ENCODE measurements at regions not wholly inside any gene's neighbourhood (a gene's known extent, or its start where the extent isn't known, plus 50 kb on each side); places are given as distances from the start of the nearest gene placed in this dataset.

DNA sequence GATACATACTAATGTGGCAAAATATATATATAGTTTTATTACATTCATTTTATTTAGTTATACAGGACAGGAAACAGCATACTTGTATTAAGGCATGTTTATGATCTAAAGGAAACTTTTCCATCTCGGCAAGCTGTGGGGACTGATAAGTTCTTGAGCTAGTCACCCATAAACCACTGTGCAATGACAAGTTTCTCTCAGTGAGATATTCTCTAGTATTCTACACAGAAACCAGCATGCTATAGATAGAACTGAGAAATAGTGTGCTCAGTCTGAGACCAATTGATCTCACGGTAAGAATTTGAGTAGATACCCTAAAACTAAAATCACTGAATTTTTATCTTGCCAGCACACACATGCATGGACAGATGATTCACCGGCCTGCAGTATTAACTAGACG lies 717.6 kb upstream of the NOVA1 start:
- Mint-ChIP-seq H3K9me3 (ENCODE audit: low read depth) (no peaks in the 10 kb centered on the region), H3K4me3 (ENCODE audit: low read depth) (no peak overlapping the region), H3K27ac (no peak overlapping the region), H3K27me3 (no peaks in the 10 kb centered on the region), H3K4me1 (ENCODE audit: low read depth) (peaks cover 1% of the 10 kb centered on the region), H3K36me3 (ENCODE audit: insufficient read depth) (no peaks in the 10 kb centered on the region)
- DNase-seq (ENCODE audit: low spot score, unreplicated experiment): no peak
- TF ChIP-seq, protein P1, sequence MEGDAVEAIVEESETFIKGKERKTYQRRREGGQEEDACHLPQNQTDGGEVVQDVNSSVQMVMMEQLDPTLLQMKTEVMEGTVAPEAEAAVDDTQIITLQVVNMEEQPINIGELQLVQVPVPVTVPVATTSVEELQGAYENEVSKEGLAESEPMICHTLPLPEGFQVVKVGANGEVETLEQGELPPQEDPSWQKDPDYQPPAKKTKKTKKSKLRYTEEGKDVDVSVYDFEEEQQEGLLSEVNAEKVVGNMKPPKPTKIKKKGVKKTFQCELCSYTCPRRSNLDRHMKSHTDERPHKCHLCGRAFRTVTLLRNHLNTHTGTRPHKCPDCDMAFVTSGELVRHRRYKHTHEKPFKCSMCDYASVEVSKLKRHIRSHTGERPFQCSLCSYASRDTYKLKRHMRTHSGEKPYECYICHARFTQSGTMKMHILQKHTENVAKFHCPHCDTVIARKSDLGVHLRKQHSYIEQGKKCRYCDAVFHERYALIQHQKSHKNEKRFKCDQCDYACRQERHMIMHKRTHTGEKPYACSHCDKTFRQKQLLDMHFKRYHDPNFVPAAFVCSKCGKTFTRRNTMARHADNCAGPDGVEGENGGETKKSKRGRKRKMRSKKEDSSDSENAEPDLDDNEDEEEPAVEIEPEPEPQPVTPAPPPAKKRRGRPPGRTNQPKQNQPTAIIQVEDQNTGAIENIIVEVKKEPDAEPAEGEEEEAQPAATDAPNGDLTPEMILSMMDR (IDR thresholded peaks at IDR 0.05; ENCODE audit: unreplicated experiment): no peak

DNA sequence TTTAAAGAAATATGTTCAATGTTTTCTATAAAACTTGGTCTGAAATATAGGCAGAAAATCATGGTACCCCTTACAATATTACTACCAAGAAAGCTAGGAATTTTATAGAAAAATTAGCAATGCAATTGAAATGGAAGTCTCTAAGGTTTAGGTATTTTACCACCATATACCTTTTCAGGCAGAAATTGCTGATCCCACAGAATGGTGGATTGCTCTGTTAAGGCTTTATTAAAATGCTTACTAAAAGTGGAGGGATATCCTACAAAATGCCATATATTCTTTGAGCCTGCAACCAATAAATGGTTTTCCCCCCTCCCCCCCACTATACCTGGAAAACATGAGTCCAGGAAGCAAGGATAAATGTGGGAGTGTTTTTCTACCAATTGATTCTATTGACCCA lies 718.1 kb upstream of the NOVA1 start:
- no peak overlapping the region for H3K4me3 Mint-ChIP-seq (ENCODE audit: low read depth)
- DNase-seq (ENCODE audit: low spot score, unreplicated experiment): no peak
- TF ChIP-seq, protein P1 (IDR thresholded peaks at IDR 0.05; ENCODE audit: unreplicated experiment): no peak
- no peaks in the 10 kb centered on the region for H3K36me3 Mint-ChIP-seq (ENCODE audit: insufficient read depth)
- H3K27me3 Mint-ChIP-seq: no peaks in the 10 kb centered on the region
- no peak overlapping the region for H3K27ac Mint-ChIP-seq
- H3K9me3 Mint-ChIP-seq (ENCODE audit: low read depth): no peaks in the 10 kb centered on the region
- H3K4me1 Mint-ChIP-seq (ENCODE audit: low read depth): peaks cover 1% of the 10 kb centered on the region

DNA sequence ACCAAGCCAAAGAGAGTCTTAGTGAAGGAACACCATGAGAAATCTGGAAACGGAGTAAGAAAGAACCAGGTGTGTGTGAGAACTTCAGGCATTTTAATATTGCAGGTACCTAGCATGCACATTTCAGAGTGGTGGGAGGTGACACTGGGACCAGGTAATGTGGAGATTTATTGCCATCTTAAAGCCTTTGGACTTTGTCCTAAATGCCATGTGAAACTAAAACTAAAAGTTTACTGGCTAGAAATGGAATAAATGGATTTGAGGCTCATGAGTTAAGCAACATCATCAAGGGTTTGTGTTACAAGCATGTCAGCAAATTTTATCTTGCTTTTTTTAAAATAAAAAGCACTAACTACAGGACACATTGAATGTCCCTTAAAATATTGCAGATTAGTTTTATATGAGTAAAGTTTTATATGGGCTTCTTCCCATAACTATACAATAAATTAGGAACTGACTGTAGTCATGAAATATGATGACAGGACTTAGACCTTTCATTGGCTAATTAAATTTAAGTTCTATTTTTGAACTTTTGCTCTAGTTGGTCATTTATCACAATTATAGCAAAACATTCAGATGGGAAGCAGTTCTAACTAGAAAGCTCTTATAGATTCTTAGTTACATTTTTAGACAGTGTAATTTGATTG lies 721.1 kb upstream of the NOVA1 start:
- H3K36me3 Mint-ChIP-seq (ENCODE audit: insufficient read depth): no peaks in the 10 kb centered on the region
- H3K9me3 Mint-ChIP-seq (ENCODE audit: low read depth): peaks cover 3% of the 10 kb centered on the region
- DNase-seq (ENCODE audit: low spot score, unreplicated experiment): no peak
- no peaks in the 10 kb centered on the region for H3K27me3 Mint-ChIP-seq
- peak overlapping the region; percentile 50 for H3K27ac Mint-ChIP-seq
- H3K4me3 Mint-ChIP-seq (ENCODE audit: low read depth): no peak overlapping the region
- TF ChIP-seq, protein P1 (IDR thresholded peaks at IDR 0.05; ENCODE audit: unreplicated experiment): no peak
- H3K4me1 Mint-ChIP-seq (ENCODE audit: low read depth): peaks cover 1% of the 10 kb centered on the region

DNA sequence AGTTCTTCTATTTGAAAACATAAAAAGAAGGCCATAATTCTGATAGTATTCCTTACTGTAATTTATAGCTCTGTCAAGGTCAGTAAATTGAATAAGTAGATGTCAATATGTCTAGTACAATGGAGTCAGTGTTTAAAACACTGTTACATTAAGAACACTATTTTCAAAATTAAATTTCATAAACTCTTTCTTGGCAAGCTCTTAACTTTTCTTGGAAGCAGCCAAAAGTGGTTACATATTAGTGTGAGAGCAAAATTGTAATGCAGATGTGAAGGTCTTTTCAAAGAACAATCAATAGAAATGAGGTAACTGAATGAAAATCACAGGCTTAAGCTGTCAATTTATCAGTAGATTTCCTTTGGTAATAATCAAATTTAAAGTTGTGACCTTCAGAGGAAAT lies 722.4 kb upstream of the NOVA1 start:
- H3K27me3 Mint-ChIP-seq: no peaks in the 10 kb centered on the region
- H3K27ac Mint-ChIP-seq: no peak overlapping the region
- peaks cover 2% of the 10 kb centered on the region for H3K36me3 Mint-ChIP-seq (ENCODE audit: insufficient read depth)
- TF ChIP-seq, protein P1 (IDR thresholded peaks at IDR 0.05; ENCODE audit: unreplicated experiment): no peak
- no peak overlapping the region for H3K4me3 Mint-ChIP-seq (ENCODE audit: low read depth)
- DNase-seq (ENCODE audit: low spot score, unreplicated experiment): no peak
- H3K4me1 Mint-ChIP-seq (ENCODE audit: low read depth): no peaks in the 10 kb centered on the region
- H3K9me3 Mint-ChIP-seq (ENCODE audit: low read depth): peaks cover 7% of the 10 kb centered on the region

DNA sequence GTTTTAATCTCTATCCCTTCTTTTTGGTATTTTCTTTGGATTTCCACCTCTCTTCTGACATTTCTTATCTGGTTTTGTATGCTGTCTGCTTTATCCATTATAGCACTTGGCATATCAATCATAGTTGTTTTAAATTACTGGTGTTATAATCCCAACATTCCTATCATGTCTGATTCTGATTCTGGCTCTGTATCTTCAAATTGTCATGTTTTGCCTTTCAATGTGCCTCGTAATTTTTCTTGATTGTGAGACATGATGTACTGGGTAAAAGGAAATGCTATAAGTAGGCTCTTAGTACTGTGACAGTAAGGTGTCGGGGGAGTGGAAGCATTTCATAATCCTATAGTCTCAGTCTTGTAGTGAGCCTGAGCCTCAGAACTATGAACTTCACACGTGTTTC lies 729.3 kb upstream of the NOVA1 start:
- H3K36me3 Mint-ChIP-seq (ENCODE audit: insufficient read depth): peaks cover 2% of the 10 kb centered on the region
- no peak overlapping the region for H3K4me3 Mint-ChIP-seq (ENCODE audit: low read depth)
- H3K27ac Mint-ChIP-seq: no peak overlapping the region
- TF ChIP-seq, protein P1 (IDR thresholded peaks at IDR 0.05; ENCODE audit: unreplicated experiment): no peak
- H3K9me3 Mint-ChIP-seq (ENCODE audit: low read depth): peaks cover 18% of the 10 kb centered on the region
- no peaks in the 10 kb centered on the region for H3K27me3 Mint-ChIP-seq
- H3K4me1 Mint-ChIP-seq (ENCODE audit: low read depth): no peaks in the 10 kb centered on the region
- no peak for DNase-seq (ENCODE audit: low spot score, unreplicated experiment)

All from progenitor cell of endocrine pancreas (in vitro differentiated cells).